Left lung (tissue), 4 donors: ENCODE measurements at regions not wholly inside any gene's neighbourhood (a gene's known extent, or its start where the extent isn't known, plus 50 kb on each side); places are given as distances from the start of the nearest gene placed in this dataset.

Experiments used
- ATAC-seq: fragments of 200-7000 bp; cut with Tn5 transposase; one replicate; pipeline ENCODE4 v1.9.1; 2020; ENCODE audit warnings: moderate library complexity
- DNase-seq, 4 donors: peaks; one replicate each; pipeline ENCODE4 v3.0.0-alpha.2; 2013 to 2020
- H3K27ac ChIP-seq, 2 donors: fragments of 200-600 bp; sonication (generic) in 1 of 2; one replicate each; pipeline versions ENCODE4 v1.5.0 to v1.8.0; 2020 to 2021
- H3K27me3 ChIP-seq, 2 donors: fragments of 200-600 bp; sonication (generic) in 1 of 2; one replicate each; pipeline versions ENCODE4 v1.5.0 to v1.8.0; 2020 to 2021
- H3K36me3 ChIP-seq, 2 donors: fragments of 200-600 bp; sonication (generic) in 1 of 2; one replicate each; pipeline versions ENCODE4 v1.5.0 to v1.8.0; 2020 to 2021
- H3K4me1 ChIP-seq, 2 donors: fragments of 200-600 bp; one replicate each; pipeline ENCODE4 v1.8.0; 2021
- H3K4me3 ChIP-seq, 2 donors: fragments of 200-600 bp; sonication (generic) in 1 of 2; one replicate each; pipeline versions ENCODE4 v1.5.0 to v1.8.0; 2020 to 2021; ENCODE audit warnings: mild to moderate bottlenecking in 1 of 2
- H3K9me3 ChIP-seq, 2 donors: fragments of 200-600 bp; sonication (generic) in 1 of 2; one replicate each; pipeline versions ENCODE4 v1.5.0 to v1.8.0; 2020 to 2021
- CTCF ChIP-seq, 2 donors: fragments of 200-600 bp; sonication (generic) in 1 of 2; IDR thresholded peaks; one replicate each; pipeline versions ENCODE4 v1.5.0 to v1.8.0; 2021; ENCODE audit warnings: antibody characterized with exemption in 2 of 2
- intact Hi-C, 2 donors: fragments of 100-400 bp; cut with DNase I; formaldehyde crosslinking; loops; one replicate each; pipeline versions ENCODE4 v1.11.2 to v1.14.2; 2022
- donor health status: DM: no; HTN: yes; CAD: no.
- donor health status: DM: no; HTN: no; CAD: no.

GRCh38 chr15:98221144-98221543, 260.6 kb downstream of the ARRDC4 start:
- ATAC-seq (no peak), DNase-seq (no peak)
- Histone ChIP-seq H3K27ac (no peak overlapping the region), H3K4me1 (no peaks in the 10 kb centered on the region), H3K9me3 (no peaks in the 10 kb centered on the region), H3K27me3 (no peaks in the 10 kb centered on the region), H3K36me3 (no peaks in the 10 kb centered on the region), H3K4me3 (no peak overlapping the region)
- no peak for TF ChIP-seq CTCF (IDR thresholded peaks at IDR 0.05)
- intact Hi-C loops: no loop called here

GRCh38 chr15:98221577-98221976, 261.1 kb downstream of the ARRDC4 start:
- ATAC-seq: no peak
- Histone ChIP-seq H3K4me1 (no peaks in the 10 kb centered on the region), H3K36me3 (no peaks in the 10 kb centered on the region), H3K9me3 (no peaks in the 10 kb centered on the region), H3K4me3 (no peak overlapping the region), H3K27ac (no peak overlapping the region), H3K27me3 (no peaks in the 10 kb centered on the region)
- TF ChIP-seq CTCF (IDR thresholded peaks at IDR 0.05): no peak
- DNase-seq: no peak
- intact Hi-C loops: no loop called here

GRCh38 chr15:98226149-98226548, 265.6 kb downstream of the ARRDC4 start:
- Histone ChIP-seq H3K9me3 (no peaks in the 10 kb centered on the region), H3K4me1 (no peaks in the 10 kb centered on the region), H3K36me3 (no peaks in the 10 kb centered on the region), H3K4me3 (no peak overlapping the region), H3K27ac (no peak overlapping the region), H3K27me3 (no peaks in the 10 kb centered on the region)
- ATAC-seq (no peak), DNase-seq (no peak)
- TF ChIP-seq CTCF (IDR thresholded peaks at IDR 0.05): no peak
- intact Hi-C loops: no loop called here

- Histone ChIP-seq H3K9me3 (no peaks in the 10 kb centered on the region), H3K36me3 (no peaks in the 10 kb centered on the region), H3K4me1 (no peaks in the 10 kb centered on the region), H3K4me3 (no peak overlapping the region), H3K27me3 (no peaks in the 10 kb centered on the region), H3K27ac (no peak overlapping the region)
- intact Hi-C loops: no loop called here
- no peak for TF ChIP-seq CTCF (IDR thresholded peaks at IDR 0.05)
- no peak for DNase-seq
- no peak for ATAC-seq
Measured at GRCh38 chr15:98226578-98226977, 266.1 kb downstream of the ARRDC4 start.

GRCh38 chr15:98228846-98229245, 268.3 kb downstream of the ARRDC4 start:
- intact Hi-C loops: no loop called here

More at GRCh38 chr15:98228846-98229245, 268.3 kb downstream of the ARRDC4 start:
- Histone ChIP-seq H3K9me3 (no peaks in the 10 kb centered on the region), H3K27ac (no peak overlapping the region), H3K36me3 (no peaks in the 10 kb centered on the region), H3K4me3 (no peak overlapping the region), H3K27me3 (no peaks in the 10 kb centered on the region), H3K4me1 (no peaks in the 10 kb centered on the region)
- ATAC-seq (no peak), DNase-seq (no peak)
- no peak for TF ChIP-seq CTCF (IDR thresholded peaks at IDR 0.05)
